Kasumi-1 (cell line): ENCODE measurements at regions not wholly inside any gene's neighbourhood (a gene's known extent, or its start where the extent isn't known, plus 50 kb on each side); places are given as distances from the start of the nearest gene placed in this dataset.

Source experiments
- DNase-seq, 2 experiments: peaks; one replicate each; lab custom pipeline; 2025; lab: John Stamatoyannopoulos, UW

DNA sequence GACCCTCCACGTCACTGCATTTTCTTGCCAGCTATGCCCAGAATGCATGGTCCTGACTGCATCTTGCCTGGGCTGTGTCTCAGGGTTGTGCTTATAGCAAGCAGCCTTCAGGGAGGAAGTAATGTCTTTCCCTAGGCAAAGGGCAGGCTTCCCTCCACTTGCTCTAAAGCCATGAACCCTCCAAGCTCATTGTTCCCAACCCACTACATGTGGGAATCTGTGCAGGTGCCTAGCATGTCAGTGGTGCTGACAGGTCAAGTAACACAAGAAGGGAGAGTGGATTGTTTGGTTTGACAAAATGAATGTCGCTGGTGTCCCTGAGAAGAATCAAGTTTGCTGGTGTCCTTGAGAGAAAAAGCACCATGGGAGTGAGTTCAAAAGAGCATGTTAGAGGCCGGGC, 53.9 kb upstream of the UCN3 start:
- no peak for DNase-seq

DNA sequence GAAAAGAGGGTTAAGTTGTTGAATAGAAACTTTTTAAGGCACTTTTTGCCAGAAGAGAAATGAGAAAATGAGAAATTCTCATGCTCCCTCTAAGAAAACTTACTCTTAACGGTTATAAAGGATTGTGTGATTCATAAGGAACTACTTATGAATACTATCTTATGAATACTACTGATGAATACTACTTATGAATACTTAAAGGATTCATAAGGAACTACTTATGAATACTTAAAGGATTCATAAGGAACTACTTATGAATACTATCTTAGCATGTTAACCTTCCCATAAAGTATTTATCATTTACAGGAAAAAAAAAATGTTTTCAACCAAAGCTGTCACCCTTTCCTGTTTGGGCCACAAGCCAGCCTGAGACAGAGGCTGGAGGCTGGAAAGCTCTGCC, 53.1 kb upstream of the UCN3 start:
- no peak for DNase-seq

DNA sequence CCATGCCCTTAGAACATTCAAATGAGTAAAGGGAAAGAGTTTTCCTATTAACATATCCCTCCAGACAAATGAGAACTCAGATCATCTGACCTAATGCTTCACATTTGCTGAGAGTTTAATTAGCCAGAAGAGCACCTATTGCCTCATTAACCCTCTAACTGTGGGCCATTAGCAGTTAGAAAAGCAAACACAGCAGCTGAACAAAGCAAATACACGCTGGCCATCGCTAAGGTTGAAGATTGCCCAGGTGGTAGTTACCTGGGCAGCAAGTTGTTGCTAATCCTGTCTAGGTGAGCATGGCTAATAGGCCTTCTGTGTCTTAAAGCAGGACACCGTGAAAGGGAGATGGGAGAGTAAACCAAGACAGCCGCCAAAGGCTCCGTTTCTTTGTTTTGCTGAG, 49.9 kb upstream of the UCN3 start:
- DNase-seq: no peak
